ENCODE measurements at regions not wholly inside any gene's neighbourhood (a gene's known extent, or its start where the extent isn't known, plus 50 kb on each side); places are given as distances from the start of the nearest gene placed in this dataset.

DNA sequence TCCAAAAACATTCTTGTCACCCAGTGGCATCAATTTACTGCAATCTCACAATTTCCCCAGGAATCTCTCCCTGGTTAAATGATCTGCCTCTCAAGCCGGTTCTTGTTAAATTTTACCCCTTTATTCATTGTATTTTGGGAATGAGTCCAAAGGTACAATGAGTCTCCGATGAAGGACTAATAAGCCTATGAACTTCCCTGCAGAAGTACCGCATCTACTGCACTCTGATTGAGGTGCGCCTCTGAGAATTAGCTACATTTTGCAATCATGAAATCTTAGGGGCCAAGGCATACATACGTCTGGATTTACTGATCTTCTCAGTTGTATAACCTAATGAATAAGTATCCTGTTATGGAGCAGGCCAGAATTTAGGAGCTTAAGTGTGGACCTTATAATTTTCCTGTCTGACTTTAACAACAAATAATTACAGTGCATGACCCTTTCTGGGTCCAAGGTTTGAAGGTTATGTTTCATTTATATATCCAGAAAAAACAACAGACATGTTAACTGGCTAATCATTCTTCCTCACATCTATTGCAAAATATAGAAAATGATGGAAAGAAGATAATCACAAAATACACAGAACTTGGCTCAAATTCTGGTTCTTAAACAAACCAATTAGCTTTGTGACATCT is 261.8 kb upstream of the NRXN1 start:
- Histone ChIP-seq H3K9me3 (ENCODE audit: control insufficient read depth, insufficient read depth, low read depth, low read length) (no peaks in the 10 kb centered on the region), H3K36me3 (ENCODE audit: control insufficient read depth in 2 of 2, insufficient read depth in 1 of 2, low read length in 2 of 2) (no peaks in the 10 kb centered on the region), H3K4me3 (ENCODE audit: low read depth, low read length) (no peak overlapping the region), H3K27ac (ENCODE audit: extremely low read depth, low read depth, low read length) (no peak overlapping the region), H3K4me1 (ENCODE audit: control insufficient read depth, insufficient read depth, low read length) (no peaks in the 10 kb centered on the region)
- TF ChIP-seq, protein P1, sequence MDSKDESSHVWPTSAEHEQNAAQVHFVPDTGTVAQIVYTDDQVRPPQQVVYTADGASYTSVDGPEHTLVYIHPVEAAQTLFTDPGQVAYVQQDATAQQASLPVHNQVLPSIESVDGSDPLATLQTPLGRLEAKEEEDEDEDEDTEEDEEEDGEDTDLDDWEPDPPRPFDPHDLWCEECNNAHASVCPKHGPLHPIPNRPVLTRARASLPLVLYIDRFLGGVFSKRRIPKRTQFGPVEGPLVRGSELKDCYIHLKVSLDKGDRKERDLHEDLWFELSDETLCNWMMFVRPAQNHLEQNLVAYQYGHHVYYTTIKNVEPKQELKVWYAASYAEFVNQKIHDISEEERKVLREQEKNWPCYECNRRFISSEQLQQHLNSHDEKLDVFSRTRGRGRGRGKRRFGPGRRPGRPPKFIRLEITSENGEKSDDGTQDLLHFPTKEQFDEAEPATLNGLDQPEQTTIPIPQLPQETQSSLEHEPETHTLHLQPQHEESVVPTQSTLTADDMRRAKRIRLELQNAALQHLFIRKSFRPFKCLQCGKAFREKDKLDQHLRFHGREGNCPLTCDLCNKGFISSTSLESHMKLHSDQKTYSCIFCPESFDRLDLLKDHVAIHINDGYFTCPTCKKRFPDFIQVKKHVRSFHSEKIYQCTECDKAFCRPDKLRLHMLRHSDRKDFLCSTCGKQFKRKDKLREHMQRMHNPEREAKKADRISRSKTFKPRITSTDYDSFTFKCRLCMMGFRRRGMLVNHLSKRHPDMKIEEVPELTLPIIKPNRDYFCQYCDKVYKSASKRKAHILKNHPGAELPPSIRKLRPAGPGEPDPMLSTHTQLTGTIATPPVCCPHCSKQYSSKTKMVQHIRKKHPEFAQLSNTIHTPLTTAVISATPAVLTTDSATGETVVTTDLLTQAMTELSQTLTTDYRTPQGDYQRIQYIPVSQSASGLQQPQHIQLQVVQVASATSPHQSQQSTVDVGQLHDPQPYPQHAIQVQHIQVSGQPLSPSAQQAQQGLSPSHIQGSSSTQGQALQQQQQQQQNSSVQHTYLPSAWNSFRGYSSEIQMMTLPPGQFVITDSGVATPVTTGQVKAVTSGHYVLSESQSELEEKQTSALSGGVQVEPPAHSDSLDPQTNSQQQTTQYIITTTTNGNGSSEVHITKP (tag by site-specific recombination; IDR thresholded peaks at IDR 0.05) = no peak
- TF ChIP-seq ZNF558 (tag by site-specific recombination; IDR thresholded peaks at IDR 0.05) = no peak
- TF ChIP-seq ZNF416 (tag by site-specific recombination; IDR thresholded peaks at IDR 0.05) = no peak
- no peak for TF ChIP-seq ZNF366 (tag by site-specific recombination; conservative IDR thresholded peaks at IDR 0.05)
- TF ChIP-seq ZNF239 (tag by site-specific recombination; IDR thresholded peaks at IDR 0.05) = no peak
- TF ChIP-seq, protein P2, sequence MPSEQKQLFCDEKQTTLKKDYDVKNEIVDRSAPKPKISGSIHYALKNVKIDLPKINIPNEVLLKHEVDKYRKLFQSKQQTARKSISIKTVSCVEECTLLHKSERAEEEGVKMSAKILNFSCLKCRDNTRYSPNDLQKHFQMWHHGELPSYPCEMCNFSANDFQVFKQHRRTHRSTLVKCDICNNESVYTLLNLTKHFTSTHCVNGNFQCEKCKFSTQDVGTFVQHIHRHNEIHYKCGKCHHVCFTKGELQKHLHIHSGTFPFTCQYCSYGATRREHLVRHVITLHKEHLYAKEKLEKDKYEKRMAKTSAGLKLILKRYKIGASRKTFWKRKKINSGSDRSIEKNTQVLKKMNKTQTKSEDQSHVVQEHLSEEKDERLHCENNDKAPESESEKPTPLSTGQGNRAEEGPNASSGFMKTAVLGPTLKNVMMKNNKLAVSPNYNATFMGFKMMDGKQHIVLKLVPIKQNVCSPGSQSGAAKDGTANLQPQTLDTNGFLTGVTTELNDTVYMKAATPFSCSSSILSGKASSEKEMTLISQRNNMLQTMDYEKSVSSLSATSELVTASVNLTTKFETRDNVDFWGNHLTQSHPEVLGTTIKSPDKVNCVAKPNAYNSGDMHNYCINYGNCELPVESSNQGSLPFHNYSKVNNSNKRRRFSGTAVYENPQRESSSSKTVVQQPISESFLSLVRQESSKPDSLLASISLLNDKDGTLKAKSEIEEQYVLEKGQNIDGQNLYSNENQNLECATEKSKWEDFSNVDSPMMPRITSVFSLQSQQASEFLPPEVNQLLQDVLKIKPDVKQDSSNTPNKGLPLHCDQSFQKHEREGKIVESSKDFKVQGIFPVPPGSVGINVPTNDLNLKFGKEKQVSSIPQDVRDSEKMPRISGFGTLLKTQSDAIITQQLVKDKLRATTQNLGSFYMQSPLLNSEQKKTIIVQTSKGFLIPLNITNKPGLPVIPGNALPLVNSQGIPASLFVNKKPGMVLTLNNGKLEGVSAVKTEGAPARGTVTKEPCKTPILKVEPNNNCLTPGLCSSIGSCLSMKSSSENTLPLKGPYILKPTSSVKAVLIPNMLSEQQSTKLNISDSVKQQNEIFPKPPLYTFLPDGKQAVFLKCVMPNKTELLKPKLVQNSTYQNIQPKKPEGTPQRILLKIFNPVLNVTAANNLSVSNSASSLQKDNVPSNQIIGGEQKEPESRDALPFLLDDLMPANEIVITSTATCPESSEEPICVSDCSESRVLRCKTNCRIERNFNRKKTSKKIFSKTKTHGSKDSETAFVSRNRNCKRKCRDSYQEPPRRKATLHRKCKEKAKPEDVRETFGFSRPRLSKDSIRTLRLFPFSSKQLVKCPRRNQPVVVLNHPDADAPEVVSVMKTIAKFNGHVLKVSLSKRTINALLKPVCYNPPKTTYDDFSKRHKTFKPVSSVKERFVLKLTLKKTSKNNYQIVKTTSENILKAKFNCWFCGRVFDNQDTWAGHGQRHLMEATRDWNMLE (tag by site-specific recombination; conservative IDR thresholded peaks at IDR 0.05; ENCODE audit: low read depth) = no peak
- no peak for TF ChIP-seq ZNF701 (tag by site-specific recombination; IDR thresholded peaks at IDR 0.05)
- TF ChIP-seq GLI4 (tag by site-specific recombination; IDR thresholded peaks at IDR 0.05) = no peak
- no peak for TF ChIP-seq ZNF843 (tag by site-specific recombination; IDR thresholded peaks at IDR 0.05)
- no peak for TF ChIP-seq ZNF585B (tag by site-specific recombination; IDR thresholded peaks at IDR 0.05)
- ChIA-PET CTCF (no interaction called here), POLR2A (no interaction called here)

DNA sequence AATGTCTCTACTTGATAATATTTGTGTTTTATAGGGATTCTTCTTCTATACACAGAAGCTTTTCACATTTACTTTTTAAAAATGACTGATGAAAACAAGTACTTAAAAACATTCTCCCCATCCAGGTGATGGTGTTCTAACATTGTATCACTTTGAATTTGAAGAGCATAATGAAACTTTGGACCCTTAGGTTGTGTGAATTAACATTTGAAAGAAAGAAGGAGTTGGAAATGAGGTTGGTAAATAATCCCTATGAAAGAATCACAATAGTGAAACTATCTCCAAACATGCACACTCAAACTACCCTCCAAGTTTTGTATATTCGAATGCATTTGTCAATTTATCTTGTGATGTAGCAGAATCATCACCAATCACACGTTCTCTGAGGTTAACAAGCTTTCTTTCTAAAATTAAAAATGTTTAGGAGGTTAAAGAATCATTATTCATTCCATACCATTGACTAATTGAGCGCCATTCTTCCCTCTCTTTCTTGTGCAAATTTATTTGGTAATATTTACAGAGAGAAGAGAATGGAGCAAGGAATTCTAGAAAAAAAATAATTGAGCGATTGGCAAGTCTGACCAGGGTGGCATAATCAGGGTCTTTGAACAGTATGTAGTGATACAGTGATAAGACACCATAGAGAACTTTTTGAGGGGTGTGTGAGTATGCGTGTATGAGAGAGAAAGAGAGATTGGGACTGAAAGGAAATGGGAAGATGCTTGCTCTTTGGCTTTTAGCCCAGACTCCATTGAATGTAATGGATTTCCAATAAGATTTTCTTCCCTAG is 260.0 kb upstream of the NRXN1 start:
- no peaks in the 10 kb centered on the region for H3K36me3 ChIP-seq (ENCODE audit: control insufficient read depth in 2 of 2, insufficient read depth in 1 of 2, low read length in 2 of 2)
- ChIA-PET POLR2A (no interaction called here), CTCF (no interaction called here)
- H3K4me1 ChIP-seq (ENCODE audit: control insufficient read depth, insufficient read depth, low read length) = no peaks in the 10 kb centered on the region
- no peaks in the 10 kb centered on the region for H3K9me3 ChIP-seq (ENCODE audit: control insufficient read depth, insufficient read depth, low read depth, low read length)
- no peak overlapping the region for H3K27ac ChIP-seq (ENCODE audit: extremely low read depth, low read depth, low read length)
- no peak overlapping the region for H3K4me3 ChIP-seq (ENCODE audit: low read depth, low read length)
- TF ChIP-seq ZNF837 (tag by site-specific recombination; IDR thresholded peaks at IDR 0.05) (no peak), ZNF555 (tag by site-specific recombination; conservative IDR thresholded peaks at IDR 0.05) (no peak), IKZF3 (tag by site-specific recombination; IDR thresholded peaks at IDR 0.05) (no peak), ZNF292 (tag by site-specific recombination; IDR thresholded peaks at IDR 0.05; ENCODE audit: borderline replicate concordance, low read depth) (no peak), ZNF223 (tag by site-specific recombination; IDR thresholded peaks at IDR 0.05) (no peak), ZNF239 (tag by site-specific recombination; IDR thresholded peaks at IDR 0.05) (no peak), ZNF549 (tag by site-specific recombination; IDR thresholded peaks at IDR 0.05) (no peak), ZNF214 (tag by site-specific recombination; IDR thresholded peaks at IDR 0.05; ENCODE audit: borderline replicate concordance) (no peak), INSM2 (tag by site-specific recombination; IDR thresholded peaks at IDR 0.05) (no peak)
- TF ChIP-seq, protein P3, sequence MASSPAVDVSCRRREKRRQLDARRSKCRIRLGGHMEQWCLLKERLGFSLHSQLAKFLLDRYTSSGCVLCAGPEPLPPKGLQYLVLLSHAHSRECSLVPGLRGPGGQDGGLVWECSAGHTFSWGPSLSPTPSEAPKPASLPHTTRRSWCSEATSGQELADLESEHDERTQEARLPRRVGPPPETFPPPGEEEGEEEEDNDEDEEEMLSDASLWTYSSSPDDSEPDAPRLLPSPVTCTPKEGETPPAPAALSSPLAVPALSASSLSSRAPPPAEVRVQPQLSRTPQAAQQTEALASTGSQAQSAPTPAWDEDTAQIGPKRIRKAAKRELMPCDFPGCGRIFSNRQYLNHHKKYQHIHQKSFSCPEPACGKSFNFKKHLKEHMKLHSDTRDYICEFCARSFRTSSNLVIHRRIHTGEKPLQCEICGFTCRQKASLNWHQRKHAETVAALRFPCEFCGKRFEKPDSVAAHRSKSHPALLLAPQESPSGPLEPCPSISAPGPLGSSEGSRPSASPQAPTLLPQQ (tag by site-specific recombination; IDR thresholded peaks at IDR 0.05) = no peak
